Glutamatergic neuron (in vitro differentiated cells): ENCODE measurements at regions not wholly inside any gene's neighbourhood (a gene's known extent, or its start where the extent isn't known, plus 50 kb on each side); places are given as distances from the start of the nearest gene placed in this dataset.

Source experiments
- DNase-seq: peaks from one replicate; pipeline ENCODE4 v3.0.0; 2022
- H3K27ac Mint-ChIP-seq: one replicate; pipeline ENCODE4 v1.8.0; 2020; ENCODE audit warnings: mild to moderate bottlenecking, mixed read lengths, inconsistent platforms; ENCODE audit not compliant: unreplicated experiment
- H3K27me3 Mint-ChIP-seq: one replicate; pipeline ENCODE4 v1.8.0; 2020; ENCODE audit warnings: mild to moderate bottlenecking, moderate library complexity, mixed read lengths, inconsistent platforms; ENCODE audit not compliant: unreplicated experiment
- H3K36me3 Mint-ChIP-seq: one replicate; pipeline ENCODE4 v1.8.0; 2020; ENCODE audit warnings: mild to moderate bottlenecking, mixed read lengths, inconsistent platforms; ENCODE audit not compliant: unreplicated experiment
- H3K4me1 Mint-ChIP-seq: one replicate; pipeline ENCODE4 v1.8.0; 2020; ENCODE audit warnings: mild to moderate bottlenecking, low read depth, mixed read lengths, inconsistent platforms; ENCODE audit not compliant: unreplicated experiment
- H3K4me3 Mint-ChIP-seq: one replicate; pipeline ENCODE4 v1.8.0; 2020; ENCODE audit warnings: mild to moderate bottlenecking, mixed read lengths, inconsistent platforms; ENCODE audit not compliant: unreplicated experiment
- H3K9me3 Mint-ChIP-seq: one replicate; pipeline ENCODE4 v1.8.0; 2020; ENCODE audit warnings: mild to moderate bottlenecking, moderate library complexity, mixed read lengths, inconsistent platforms; ENCODE audit not compliant: unreplicated experiment
- TF ChIP-seq, protein P1 (sequence below): fragments of 200-600 bp; sonication (generic); IDR thresholded peaks from one replicate; pipeline ENCODE4 v1.5.0; 2021; ENCODE audit not compliant: partially characterized antibody, unreplicated experiment

DNA sequence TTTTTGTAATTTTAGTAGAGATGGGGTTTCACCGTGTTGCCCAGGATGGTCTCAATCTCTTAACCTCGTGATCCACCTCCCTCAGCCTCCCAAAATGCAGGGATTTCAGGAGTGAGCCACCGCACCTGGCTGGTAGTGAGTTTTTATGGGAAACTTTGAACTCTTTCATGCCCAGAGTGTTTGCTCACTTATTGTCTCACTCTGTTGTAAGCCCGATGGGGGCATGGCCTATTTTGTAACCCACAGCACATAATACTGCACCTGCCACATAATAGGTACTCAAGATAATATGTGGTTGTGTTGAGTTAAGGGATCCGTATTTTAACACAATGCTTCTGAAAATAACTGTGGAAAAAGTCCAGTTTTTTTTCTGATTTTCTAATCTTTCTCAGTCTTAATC, 109.6 kb upstream of the GIMD1 start:
- H3K4me3 Mint-ChIP-seq: no peak overlapping the region
- TF ChIP-seq, protein P1, sequence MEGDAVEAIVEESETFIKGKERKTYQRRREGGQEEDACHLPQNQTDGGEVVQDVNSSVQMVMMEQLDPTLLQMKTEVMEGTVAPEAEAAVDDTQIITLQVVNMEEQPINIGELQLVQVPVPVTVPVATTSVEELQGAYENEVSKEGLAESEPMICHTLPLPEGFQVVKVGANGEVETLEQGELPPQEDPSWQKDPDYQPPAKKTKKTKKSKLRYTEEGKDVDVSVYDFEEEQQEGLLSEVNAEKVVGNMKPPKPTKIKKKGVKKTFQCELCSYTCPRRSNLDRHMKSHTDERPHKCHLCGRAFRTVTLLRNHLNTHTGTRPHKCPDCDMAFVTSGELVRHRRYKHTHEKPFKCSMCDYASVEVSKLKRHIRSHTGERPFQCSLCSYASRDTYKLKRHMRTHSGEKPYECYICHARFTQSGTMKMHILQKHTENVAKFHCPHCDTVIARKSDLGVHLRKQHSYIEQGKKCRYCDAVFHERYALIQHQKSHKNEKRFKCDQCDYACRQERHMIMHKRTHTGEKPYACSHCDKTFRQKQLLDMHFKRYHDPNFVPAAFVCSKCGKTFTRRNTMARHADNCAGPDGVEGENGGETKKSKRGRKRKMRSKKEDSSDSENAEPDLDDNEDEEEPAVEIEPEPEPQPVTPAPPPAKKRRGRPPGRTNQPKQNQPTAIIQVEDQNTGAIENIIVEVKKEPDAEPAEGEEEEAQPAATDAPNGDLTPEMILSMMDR: no peak
- H3K4me1 Mint-ChIP-seq: no peaks in the 10 kb centered on the region
- DNase-seq: no peak
- peaks cover 1% of the 10 kb centered on the region for H3K9me3 Mint-ChIP-seq
- H3K36me3 Mint-ChIP-seq: no peaks in the 10 kb centered on the region
- no peaks in the 10 kb centered on the region for H3K27me3 Mint-ChIP-seq
- H3K27ac Mint-ChIP-seq: no peak overlapping the region

DNA sequence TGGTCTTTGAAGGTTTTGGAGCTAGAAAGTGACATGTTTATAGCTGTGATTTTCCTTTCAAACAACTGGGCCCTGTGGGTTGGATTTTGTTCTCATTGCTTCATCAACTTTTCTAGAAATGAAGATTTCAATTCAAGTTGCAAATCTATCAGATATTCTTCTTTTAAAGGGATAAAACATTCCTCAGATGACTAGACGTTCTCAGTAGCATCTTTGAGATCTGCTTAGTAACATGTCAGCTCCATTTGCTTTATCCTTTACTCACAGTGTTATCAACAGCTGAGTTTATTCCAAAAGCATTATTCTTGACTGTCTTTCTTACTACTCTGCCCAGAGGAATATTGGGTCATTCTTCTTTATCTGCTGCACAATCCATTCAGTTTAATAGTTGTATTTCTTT, 108.2 kb upstream of the GIMD1 start:
- H3K4me3 Mint-ChIP-seq: no peak overlapping the region
- peaks cover 1% of the 10 kb centered on the region for H3K9me3 Mint-ChIP-seq
- TF ChIP-seq, protein P1: no peak
- no peak overlapping the region for H3K27ac Mint-ChIP-seq
- H3K27me3 Mint-ChIP-seq: no peaks in the 10 kb centered on the region
- no peaks in the 10 kb centered on the region for H3K4me1 Mint-ChIP-seq
- H3K36me3 Mint-ChIP-seq: no peaks in the 10 kb centered on the region
- DNase-seq: no peak

DNA sequence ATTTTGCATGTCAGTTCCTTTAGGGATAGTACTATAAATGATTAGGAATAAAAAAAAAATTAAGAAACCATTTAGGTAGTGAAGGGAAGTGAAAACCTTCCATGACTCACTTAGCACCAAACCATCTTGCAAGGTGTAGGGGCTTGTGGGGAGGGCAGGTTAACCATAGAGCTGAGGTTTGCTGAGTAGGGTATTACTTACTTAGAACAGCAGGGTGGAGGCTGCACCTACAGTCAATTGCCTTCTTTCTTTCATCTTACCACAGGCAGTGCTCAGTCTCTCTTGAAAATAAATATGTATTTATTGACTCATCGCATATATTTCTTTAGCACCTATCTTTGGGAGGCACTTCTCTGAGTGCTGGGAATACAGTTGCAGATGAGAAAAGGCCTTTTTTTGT, 104.9 kb upstream of the GIMD1 start:
- no peak for DNase-seq
- no peaks in the 10 kb centered on the region for H3K36me3 Mint-ChIP-seq
- TF ChIP-seq, protein P1: no peak
- no peak overlapping the region for H3K4me3 Mint-ChIP-seq
- H3K4me1 Mint-ChIP-seq: no peaks in the 10 kb centered on the region
- no peaks in the 10 kb centered on the region for H3K27me3 Mint-ChIP-seq
- peaks cover 4% of the 10 kb centered on the region for H3K9me3 Mint-ChIP-seq
- no peak overlapping the region for H3K27ac Mint-ChIP-seq

DNA sequence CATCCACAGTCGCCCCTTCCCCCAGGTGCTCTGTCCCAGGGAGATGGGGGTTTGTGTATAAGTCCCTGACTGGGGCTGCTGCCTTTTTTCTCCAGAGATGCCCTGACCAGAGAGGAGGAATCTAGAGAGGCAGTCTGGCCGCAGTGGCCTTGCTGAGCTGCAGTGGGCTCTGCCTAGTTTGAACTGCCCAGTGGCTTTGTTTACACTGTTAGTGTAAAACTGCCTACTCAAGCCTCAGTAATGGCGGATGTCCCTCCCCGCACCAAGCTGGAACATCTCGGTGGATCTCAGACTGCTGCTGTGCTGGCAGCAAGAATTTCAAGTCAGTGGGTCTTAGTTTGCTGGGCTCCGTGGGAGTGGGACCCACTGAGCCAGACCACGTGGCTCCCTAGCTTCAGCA, 102.6 kb upstream of the GIMD1 start:
- H3K27me3 Mint-ChIP-seq: no peaks in the 10 kb centered on the region
- H3K4me1 Mint-ChIP-seq: no peaks in the 10 kb centered on the region
- no peak overlapping the region for H3K27ac Mint-ChIP-seq
- no peak overlapping the region for H3K4me3 Mint-ChIP-seq
- TF ChIP-seq, protein P1: no peak
- peaks cover 4% of the 10 kb centered on the region for H3K9me3 Mint-ChIP-seq
- H3K36me3 Mint-ChIP-seq: no peaks in the 10 kb centered on the region
- DNase-seq: no peak

DNA sequence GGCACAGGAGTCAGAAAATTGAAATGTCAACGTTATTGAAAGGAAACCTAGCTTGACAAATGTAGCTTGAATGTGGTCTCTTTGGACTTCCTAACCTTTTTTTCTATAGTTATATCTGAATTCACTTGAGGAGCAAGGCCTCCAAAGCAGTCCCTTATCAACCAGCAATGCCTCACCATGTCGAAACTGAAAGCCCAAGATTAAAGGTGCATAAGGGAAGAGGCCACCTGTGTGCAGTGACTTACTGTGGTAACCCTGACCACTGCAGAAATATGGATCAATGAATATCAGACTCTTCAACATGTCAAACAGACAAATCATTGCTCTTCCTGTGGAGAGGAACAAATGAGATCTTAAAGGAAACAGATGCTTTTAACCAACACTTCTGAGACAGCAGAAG, 95.0 kb upstream of the GIMD1 start:
- Mint-ChIP-seq H3K27ac (no peak overlapping the region), H3K4me1 (no peaks in the 10 kb centered on the region), H3K9me3 (no peaks in the 10 kb centered on the region), H3K27me3 (no peaks in the 10 kb centered on the region), H3K36me3 (no peaks in the 10 kb centered on the region), H3K4me3 (no peak overlapping the region)
- TF ChIP-seq, protein P1: no peak
- DNase-seq: no peak
